GM23338 (cell line): ENCODE measurements at regions not wholly inside any gene's neighbourhood (a gene's known extent, or its start where the extent isn't known, plus 50 kb on each side); places are given as distances from the start of the nearest gene placed in this dataset.

Experiments
- ATAC-seq: fragments of 200-7000 bp; cut with Tn5 transposase; 3 replicates; pipeline ENCODE4 v1.9.1; 2020
- DNase-seq: peaks from one replicate; pipeline ENCODE4 v3.0.0-alpha.2; 2015; ENCODE audit warnings: low spot score
- H2AFZ ChIP-seq: fragments of 200-600 bp; sonication (generic); 2 replicates; pipeline ENCODE4 v1.8.0; 2016; ENCODE audit warnings: antibody characterized with exemption, mild to moderate bottlenecking, moderate library complexity
- H3F3A ChIP-seq: fragments of 200-600 bp; sonication (generic); replicated peaks from 2 replicates; pipeline ENCODE4 v1.8.0; 2017; ENCODE audit warnings: antibody characterized with exemption, mixed run types, low read depth
- H3K27ac ChIP-seq: fragments of 200-600 bp; sonication (generic); 2 replicates; pipeline ENCODE4 v1.6.1; 2016; ENCODE audit warnings: low read depth
- H3K27me3 ChIP-seq: fragments of 200-600 bp; sonication (generic); 2 replicates; pipeline ENCODE4 v1.8.0; 2016; ENCODE audit warnings: mild to moderate bottlenecking, mixed run types, moderate library complexity; ENCODE audit not compliant: insufficient read depth
- H3K36me3 ChIP-seq: fragments of 200-600 bp; sonication (generic); 2 replicates; pipeline ENCODE4 v1.8.0; 2016; ENCODE audit warnings: mild to moderate bottlenecking; ENCODE audit not compliant: insufficient read depth
- H3K4me1 ChIP-seq: fragments of 200-600 bp; sonication (generic); 2 replicates; pipeline ENCODE4 v1.8.0; 2016; ENCODE audit warnings: mild to moderate bottlenecking, moderate library complexity; ENCODE audit not compliant: insufficient read depth
- H3K4me2 ChIP-seq: fragments of 200-600 bp; sonication (generic); 2 replicates; pipeline ENCODE4 v1.7.1; 2017; ENCODE audit warnings: mixed run types
- H3K4me3 ChIP-seq: fragments of 200-600 bp; sonication (generic); 2 replicates; pipeline ENCODE4 v1.6.1; 2016; ENCODE audit warnings: mixed run types
- H3K79me2 ChIP-seq: fragments of 200-600 bp; sonication (generic); replicated peaks from 2 replicates; pipeline ENCODE4 v1.8.0; 2017; ENCODE audit warnings: mild to moderate bottlenecking; ENCODE audit not compliant: insufficient read depth
- H3K9me2 ChIP-seq: fragments of 200-600 bp; sonication (generic); 2 replicates; pipeline ENCODE4 v1.8.0; 2017; ENCODE audit not compliant: insufficient read depth
- H4K20me1 ChIP-seq: fragments of 200-600 bp; sonication (generic); replicated peaks from 2 replicates; pipeline ENCODE4 v1.8.0; 2017; ENCODE audit warnings: mild to moderate bottlenecking; ENCODE audit not compliant: insufficient read depth
- H3K27ac Mint-ChIP-seq: 2 replicates; pipeline ENCODE4 v1.8.0; 2020; ENCODE audit warnings: inconsistent platforms, mild to moderate bottlenecking, moderate library complexity, mixed read lengths
- H3K27me3 Mint-ChIP-seq: 3 replicates; pipeline ENCODE4 v1.8.0; 2022; ENCODE audit warnings: low read depth, mild to moderate bottlenecking, moderate library complexity, mixed read lengths, inconsistent platforms; ENCODE audit not compliant: insufficient read depth, poor library complexity
- H3K36me3 Mint-ChIP-seq: 3 replicates; pipeline ENCODE4 v1.8.0; 2021; ENCODE audit warnings: low read depth, mild to moderate bottlenecking, inconsistent platforms, moderate library complexity, mixed read lengths
- H3K4me1 Mint-ChIP-seq: 3 replicates; pipeline ENCODE4 v1.8.0; 2020; ENCODE audit warnings: mild to moderate bottlenecking, inconsistent platforms, mixed read lengths
- H3K4me3 Mint-ChIP-seq: 3 replicates; pipeline ENCODE4 v1.8.0; 2021; ENCODE audit warnings: moderate library complexity, mild to moderate bottlenecking, inconsistent platforms, mixed read lengths
- H3K9me3 Mint-ChIP-seq: 3 replicates; pipeline ENCODE4 v1.8.0; 2020; ENCODE audit warnings: moderate library complexity, mild to moderate bottlenecking, inconsistent platforms, mixed read lengths
- CTCF ChIP-seq, 2 experiments: fragments of 200-600 bp in 1 of 2; sonication (generic) in 1 of 2; conservative IDR thresholded peaks; 2 replicates each; pipeline versions ENCODE4 v1.5.1 to v1.6.1; 2016 to 2017; ENCODE audit warnings: antibody characterized with exemption in 2 of 2, low read depth in 2 of 2, mild to moderate bottlenecking in 2 of 2, moderate library complexity in 1 of 2
- EZH2phosphoT487 ChIP-seq: fragments of 200-600 bp; sonication (generic); IDR thresholded peaks from one replicate; pipeline ENCODE4 v1.8.1; 2018; ENCODE audit warnings: antibody characterized with exemption; ENCODE audit not compliant: unreplicated experiment
- JUNB ChIP-seq: IDR thresholded peaks from one replicate; pipeline ENCODE4 v1.6.1; 2016; ENCODE audit warnings: antibody characterized with exemption; ENCODE audit not compliant: unreplicated experiment
- NANOG ChIP-seq: IDR thresholded peaks from 2 replicates; pipeline ENCODE4 v1.6.1; 2016; ENCODE audit warnings: antibody characterized with exemption, borderline replicate concordance
- POLR2AphosphoS5 ChIP-seq: IDR thresholded peaks from 2 replicates; pipeline ENCODE4 v1.6.1; 2016; ENCODE audit warnings: antibody characterized with exemption, low read depth
- STAT1 ChIP-seq: IDR thresholded peaks from one replicate; pipeline ENCODE4 v1.6.1; 2016; ENCODE audit warnings: antibody characterized with exemption; ENCODE audit not compliant: unreplicated experiment
- ZNF114 ChIP-seq: fragments of 250-450 bp; sonication (Bioruptor Pico); IDR thresholded peaks from 2 replicates; pipeline ENCODE4 v1.5.0; 2020; ENCODE audit warnings: mild to moderate bottlenecking, moderate library complexity
- ZNF331 ChIP-seq: fragments of 250-450 bp; sonication (Bioruptor Pico); IDR thresholded peaks from 2 replicates; pipeline ENCODE4 v1.5.0; 2020; ENCODE audit warnings: low read depth, mild to moderate bottlenecking, moderate library complexity

GRCh38 chr7:8937204-8937603, 503.8 kb downstream of the NXPH1 start:
- no peaks in the 10 kb centered on the region for H3K36me3 Mint-ChIP-seq
- H3K27me3 Mint-ChIP-seq = no peaks in the 10 kb centered on the region
- no peak for ATAC-seq

GRCh38 chr7:8938044-8938805, 504.8 kb downstream of the NXPH1 start:
- peaks cover 3% of the 10 kb centered on the region; the same call in 1 of the 3 replicates for H3K4me1 Mint-ChIP-seq
- H3K27me3 Mint-ChIP-seq = no peaks in the 10 kb centered on the region
- no peak for ATAC-seq
- no peak overlapping the region for H3K27ac ChIP-seq
- no peaks in the 10 kb centered on the region for H3K79me2 ChIP-seq
- peaks cover 2% of the 10 kb centered on the region; the same call in 1 of the 2 replicates for H3K4me1 ChIP-seq
- no peak overlapping the region for H3K27ac Mint-ChIP-seq
- no peak for DNase-seq
- H4K20me1 ChIP-seq = no peaks in the 10 kb centered on the region
- no peak overlapping the region for H3K4me3 ChIP-seq
- no peaks in the 10 kb centered on the region for H3F3A ChIP-seq
- no peak overlapping the region for H2AFZ ChIP-seq
- no peak overlapping the region for H3K4me2 ChIP-seq
- H3K36me3 ChIP-seq = no peaks in the 10 kb centered on the region
- TF ChIP-seq ZNF331 (CRISPR knock-in tag) (no peak), NANOG (no peak), STAT1 (no peak), EZH2phosphoT487 (no peak), CTCF (conservative IDR thresholded peaks at IDR 0.05; ENCODE audit: low read depth in 2 of 2) (no peak), JUNB (no peak), POLR2AphosphoS5 (no peak)
- no peaks in the 10 kb centered on the region for H3K27me3 ChIP-seq
- peaks cover 10% of the 10 kb centered on the region for H3K9me2 ChIP-seq
- H3K4me3 Mint-ChIP-seq = no peak overlapping the region
- no peaks in the 10 kb centered on the region for H3K9me3 Mint-ChIP-seq
- H3K36me3 Mint-ChIP-seq = no peaks in the 10 kb centered on the region

More at GRCh38 chr7:8937204-8937603, 503.8 kb downstream of the NXPH1 start:
- Histone ChIP-seq H4K20me1 (no peaks in the 10 kb centered on the region), H3K36me3 (no peaks in the 10 kb centered on the region), H3K4me3 (no peak overlapping the region), H3K27me3 (no peaks in the 10 kb centered on the region), H3K4me1 (peaks cover 10% of the 10 kb centered on the region), H3K27ac (no peak overlapping the region), H3K9me2 (peaks cover 11% of the 10 kb centered on the region), H3K4me2 (no peak overlapping the region), H3K79me2 (no peaks in the 10 kb centered on the region), H2AFZ (no peak overlapping the region), H3F3A (no peaks in the 10 kb centered on the region)
- Mint-ChIP-seq H3K4me1 (peaks cover 3% of the 10 kb centered on the region; the same call in 1 of the 3 replicates), H3K9me3 (no peaks in the 10 kb centered on the region), H3K27ac (no peak overlapping the region), H3K4me3 (no peak overlapping the region)
- TF ChIP-seq CTCF (conservative IDR thresholded peaks at IDR 0.05; ENCODE audit: low read depth in 2 of 2) (no peak), ZNF114 (no peak)
- no peak for DNase-seq
